ENCODE measurements at regions not wholly inside any gene's neighbourhood (a gene's known extent, or its start where the extent isn't known, plus 50 kb on each side); places are given as distances from the start of the nearest gene placed in this dataset.

GRCh38 chr4:188714907-188715306 is 575.7 kb downstream of the TRIML1 start:
- H3K4me3 Mint-ChIP-seq = no peak overlapping the region
- DNase-seq = no peak
- H3K36me3 Mint-ChIP-seq (ENCODE audit: low read depth) = no peaks in the 10 kb centered on the region
- Histone ChIP-seq H3K27ac (ENCODE audit: low read depth in 1 of 2, low read length in 2 of 2) (no peak overlapping the region), H3K9me3 (ENCODE audit: control insufficient read depth in 1 of 2, insufficient read depth in 1 of 2, low read length in 2 of 2) (no peaks in the 10 kb centered on the region), H3K4me3 (ENCODE audit: low read length) (no peak overlapping the region), H3K27me3 (ENCODE audit: control insufficient read depth in 1 of 2, insufficient read depth in 2 of 2, low read length in 2 of 2) (no peaks in the 10 kb centered on the region), H3K4me1 (ENCODE audit: insufficient read depth, low read length) (no peaks in the 10 kb centered on the region), H3K36me3 (ENCODE audit: insufficient read depth, low read length) (no peaks in the 10 kb centered on the region)
- intact Hi-C loops (cut with DNase I, micrococcal nuclease) = no loop called here
- TF ChIP-seq CTCF (IDR thresholded peaks at IDR 0.05) = no peak
- no peaks in the 10 kb centered on the region for H3K27me3 Mint-ChIP-seq
- no peak for ATAC-seq (ENCODE audit: poor library complexity)
- H3K4me1 Mint-ChIP-seq (ENCODE audit: low read depth) = no peaks in the 10 kb centered on the region
- POLR2A ChIA-PET = no interaction called here
- H3K9me3 Mint-ChIP-seq = peaks cover 8% of the 10 kb centered on the region
- CTCF ChIA-PET = no interaction called here
- H3K27ac Mint-ChIP-seq = no peak overlapping the region

DNA sequence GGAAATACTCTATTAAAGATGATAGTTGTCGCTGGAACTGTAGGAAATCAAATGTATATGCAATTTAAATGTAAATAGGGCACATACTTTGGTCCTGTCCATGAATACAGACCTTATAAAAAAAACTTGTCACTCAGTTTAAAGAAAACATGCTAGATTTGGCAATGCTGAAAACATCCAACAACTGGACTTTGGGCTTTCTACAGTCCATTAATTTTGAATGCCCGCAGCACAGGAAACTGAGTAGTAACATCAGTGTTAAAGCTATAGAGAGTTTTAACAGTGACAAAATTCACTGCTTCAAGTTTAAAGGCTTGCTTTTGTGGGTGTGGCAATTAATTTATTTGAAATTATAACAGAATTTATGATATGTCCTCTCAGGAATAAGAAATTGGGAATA is 578.4 kb downstream of the TRIML1 start:
- Mint-ChIP-seq H3K27me3 (no peaks in the 10 kb centered on the region), H3K9me3 (peaks cover 13% of the 10 kb centered on the region), H3K4me3 (no peak overlapping the region), H3K27ac (no peak overlapping the region), H3K4me1 (ENCODE audit: low read depth) (no peaks in the 10 kb centered on the region), H3K36me3 (ENCODE audit: low read depth) (no peaks in the 10 kb centered on the region)
- no peak for TF ChIP-seq CTCF (IDR thresholded peaks at IDR 0.05)
- ChIA-PET POLR2A (no interaction called here), CTCF (no interaction called here)
- Histone ChIP-seq H3K27ac (ENCODE audit: low read depth in 1 of 2, low read length in 2 of 2) (no peak overlapping the region), H3K4me3 (ENCODE audit: low read length) (no peak overlapping the region), H3K36me3 (ENCODE audit: insufficient read depth, low read length) (no peaks in the 10 kb centered on the region), H3K27me3 (ENCODE audit: control insufficient read depth in 1 of 2, insufficient read depth in 2 of 2, low read length in 2 of 2) (no peaks in the 10 kb centered on the region), H3K4me1 (ENCODE audit: insufficient read depth, low read length) (no peaks in the 10 kb centered on the region), H3K9me3 (ENCODE audit: control insufficient read depth in 1 of 2, insufficient read depth in 1 of 2, low read length in 2 of 2) (peaks cover 0 to 4% of the 10 kb centered on the region in 2 experiments)
- intact Hi-C loops (cut with DNase I, micrococcal nuclease) = no loop called here
- ATAC-seq (ENCODE audit: poor library complexity) (no peak), DNase-seq (no peak)

- no peak for DNase-seq
- H3K4me3 ChIP-seq (ENCODE audit: low read length) = no peak overlapping the region
- Mint-ChIP-seq H3K27ac (no peak overlapping the region), H3K9me3 (peaks cover 13% of the 10 kb centered on the region), H3K4me1 (ENCODE audit: low read depth) (no peaks in the 10 kb centered on the region), H3K36me3 (ENCODE audit: low read depth) (no peaks in the 10 kb centered on the region), H3K27me3 (no peaks in the 10 kb centered on the region), H3K4me3 (no peak overlapping the region)
- H3K9me3 ChIP-seq (ENCODE audit: control insufficient read depth in 1 of 2, insufficient read depth in 1 of 2, low read length in 2 of 2) = peaks cover 0 to 4% of the 10 kb centered on the region in 2 experiments
- CTCF ChIA-PET = no interaction called here
- intact Hi-C loops (cut with DNase I, micrococcal nuclease) = no loop called here
- no peak overlapping the region for H3K27ac ChIP-seq (ENCODE audit: low read depth in 1 of 2, low read length in 2 of 2)
- no peak for ATAC-seq (ENCODE audit: poor library complexity)
- TF ChIP-seq CTCF (IDR thresholded peaks at IDR 0.05) = no peak
- no peaks in the 10 kb centered on the region for H3K36me3 ChIP-seq (ENCODE audit: insufficient read depth, low read length)
- POLR2A ChIA-PET = no interaction called here
- H3K27me3 ChIP-seq (ENCODE audit: control insufficient read depth in 1 of 2, insufficient read depth in 2 of 2, low read length in 2 of 2) = no peaks in the 10 kb centered on the region
- H3K4me1 ChIP-seq (ENCODE audit: insufficient read depth, low read length) = no peaks in the 10 kb centered on the region
Measured at GRCh38 chr4:188719794-188720193, 580.6 kb downstream of the TRIML1 start.

Data from CD4-positive, alpha-beta T cell (primary cell).